ENCODE measurements at regions not wholly inside any gene's neighbourhood (a gene's known extent, or its start where the extent isn't known, plus 50 kb on each side); places are given as distances from the start of the nearest gene placed in this dataset.
"Not testable (repeated sequence)": the region's sequence is repeated elsewhere in the genome, so short reads cannot be mapped to it uniquely, and the experiment has no call there.

DNA sequence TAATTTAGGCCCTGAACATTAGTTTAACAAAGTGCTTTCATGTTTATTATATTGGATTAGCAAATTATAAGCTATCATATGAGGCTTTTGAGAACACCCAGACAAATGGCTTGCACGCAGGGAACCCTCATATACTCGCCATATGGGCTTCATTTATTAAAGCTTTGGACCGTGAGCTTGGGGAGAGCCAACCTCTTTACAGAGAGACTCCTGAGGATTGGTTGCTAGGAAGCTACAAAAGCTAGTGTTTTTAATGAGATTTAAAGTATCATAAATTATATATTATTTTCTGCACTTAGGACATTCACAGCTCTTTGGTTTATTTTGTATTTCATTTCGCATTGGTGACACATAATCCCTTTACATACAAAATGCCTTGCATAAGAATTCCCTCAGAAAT, 193.8 kb upstream of the TOX3 start:
- peaks cover under 1% of the 10 kb centered on the region for H3K27me3 Mint-ChIP-seq (ENCODE audit: low read depth, unreplicated experiment)
- no peak overlapping the region for H3K4me3 Mint-ChIP-seq (ENCODE audit: unreplicated experiment)
- Histone ChIP-seq H3K79me2 (ENCODE audit: insufficient read depth, low read length) (no peaks in the 10 kb centered on the region), H3K4me1 (ENCODE audit: insufficient read depth, low read length) (no peaks in the 10 kb centered on the region), H3K36me3 (ENCODE audit: insufficient read depth, low read length) (no peaks in the 10 kb centered on the region), H3K9ac (ENCODE audit: low read length) (no peak overlapping the region), H4K20me1 (ENCODE audit: insufficient read depth, low read length) (no peaks in the 10 kb centered on the region), H3K27me3 (ENCODE audit: insufficient read depth, low read length) (no peaks in the 10 kb centered on the region), H3K27ac (ENCODE audit: low read depth, low read length) (no peak overlapping the region), H3K4me2 (ENCODE audit: low read length) (no peak overlapping the region), H2AFZ (ENCODE audit: low read depth, low read length) (no peak overlapping the region), H3K9me3 (ENCODE audit: insufficient read depth, low read depth, low read length) (no peaks in the 10 kb centered on the region), H3K4me3 (ENCODE audit: insufficient read depth, low read depth, low read length) (no peak overlapping the region)
- no peaks in the 10 kb centered on the region for H3K9me3 Mint-ChIP-seq (ENCODE audit: unreplicated experiment)
- no peak for DNase-seq (ENCODE audit: low read depth)
- FAIRE-seq, result no peak
- TF ChIP-seq, protein P1, sequence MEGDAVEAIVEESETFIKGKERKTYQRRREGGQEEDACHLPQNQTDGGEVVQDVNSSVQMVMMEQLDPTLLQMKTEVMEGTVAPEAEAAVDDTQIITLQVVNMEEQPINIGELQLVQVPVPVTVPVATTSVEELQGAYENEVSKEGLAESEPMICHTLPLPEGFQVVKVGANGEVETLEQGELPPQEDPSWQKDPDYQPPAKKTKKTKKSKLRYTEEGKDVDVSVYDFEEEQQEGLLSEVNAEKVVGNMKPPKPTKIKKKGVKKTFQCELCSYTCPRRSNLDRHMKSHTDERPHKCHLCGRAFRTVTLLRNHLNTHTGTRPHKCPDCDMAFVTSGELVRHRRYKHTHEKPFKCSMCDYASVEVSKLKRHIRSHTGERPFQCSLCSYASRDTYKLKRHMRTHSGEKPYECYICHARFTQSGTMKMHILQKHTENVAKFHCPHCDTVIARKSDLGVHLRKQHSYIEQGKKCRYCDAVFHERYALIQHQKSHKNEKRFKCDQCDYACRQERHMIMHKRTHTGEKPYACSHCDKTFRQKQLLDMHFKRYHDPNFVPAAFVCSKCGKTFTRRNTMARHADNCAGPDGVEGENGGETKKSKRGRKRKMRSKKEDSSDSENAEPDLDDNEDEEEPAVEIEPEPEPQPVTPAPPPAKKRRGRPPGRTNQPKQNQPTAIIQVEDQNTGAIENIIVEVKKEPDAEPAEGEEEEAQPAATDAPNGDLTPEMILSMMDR (IDR thresholded peaks at IDR 0.05; ENCODE audit: insufficient read depth, low read depth, low read length), result no peak
- TF ChIP-seq EZH2 (IDR thresholded peaks at IDR 0.05; ENCODE audit: insufficient read depth, low read length), result no peak
- H3K4me1 Mint-ChIP-seq (ENCODE audit: low read depth, unreplicated experiment), result no peaks in the 10 kb centered on the region
- no peaks in the 10 kb centered on the region for H3K36me3 Mint-ChIP-seq (ENCODE audit: low read depth, unreplicated experiment)
- no peak overlapping the region for H3K27ac Mint-ChIP-seq (ENCODE audit: unreplicated experiment)

GRCh38 chr16:52740333-52740732, 193.4 kb upstream of the TOX3 start:
- no peaks in the 10 kb centered on the region for H3K36me3 Mint-ChIP-seq (ENCODE audit: low read depth, unreplicated experiment)
- TF ChIP-seq, protein P1 (IDR thresholded peaks at IDR 0.05; ENCODE audit: insufficient read depth, low read depth, low read length), result no peak
- no peak for TF ChIP-seq EZH2 (IDR thresholded peaks at IDR 0.05; ENCODE audit: insufficient read depth, low read length)
- peaks cover 4% of the 10 kb centered on the region for H3K27me3 Mint-ChIP-seq (ENCODE audit: low read depth, unreplicated experiment)

DNA sequence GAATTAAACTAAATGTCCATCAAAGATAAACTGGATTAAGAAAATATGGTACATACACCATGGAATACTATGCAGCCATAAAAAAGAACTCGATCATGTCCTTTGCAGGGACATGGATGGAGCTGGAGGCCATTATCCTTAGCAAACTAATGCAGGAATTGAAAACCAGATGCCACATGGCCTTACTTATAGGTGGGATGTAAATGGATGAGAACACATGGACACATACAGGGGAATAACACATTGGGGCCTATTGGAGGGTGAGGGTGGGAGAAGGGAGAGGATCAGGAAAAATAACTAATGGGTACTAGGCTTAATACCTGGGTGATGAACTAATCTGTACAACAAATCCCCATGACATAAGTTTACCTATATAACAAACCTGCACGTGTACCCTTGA, 192.0 kb upstream of the TOX3 start:
- H3K27me3 ChIP-seq (ENCODE audit: insufficient read depth, low read length); DNase-seq (ENCODE audit: low read depth); H3K4me3 Mint-ChIP-seq (ENCODE audit: unreplicated experiment); H3K4me2 ChIP-seq (ENCODE audit: low read length); H2AFZ ChIP-seq (ENCODE audit: low read depth, low read length); H3K4me1 Mint-ChIP-seq (ENCODE audit: low read depth, unreplicated experiment); H3K4me3 ChIP-seq (ENCODE audit: insufficient read depth, low read depth, low read length); H3K79me2 ChIP-seq (ENCODE audit: insufficient read depth, low read length); H3K36me3 Mint-ChIP-seq (ENCODE audit: low read depth, unreplicated experiment); FAIRE-seq; H3K36me3 ChIP-seq (ENCODE audit: insufficient read depth, low read length); H3K9ac ChIP-seq (ENCODE audit: low read length); H3K9me3 ChIP-seq (ENCODE audit: insufficient read depth, low read depth, low read length); H3K27ac Mint-ChIP-seq (ENCODE audit: unreplicated experiment); H3K4me1 ChIP-seq (ENCODE audit: insufficient read depth, low read length); H4K20me1 ChIP-seq (ENCODE audit: insufficient read depth, low read length); H3K9me3 Mint-ChIP-seq (ENCODE audit: unreplicated experiment); H3K27ac ChIP-seq (ENCODE audit: low read depth, low read length); H3K27me3 Mint-ChIP-seq (ENCODE audit: low read depth, unreplicated experiment): not testable (repeated sequence)

More at GRCh38 chr16:52740333-52740732, 193.4 kb upstream of the TOX3 start:
- Histone ChIP-seq H3K4me3 (ENCODE audit: insufficient read depth, low read depth, low read length) (no peak overlapping the region), H3K36me3 (ENCODE audit: insufficient read depth, low read length) (no peaks in the 10 kb centered on the region), H4K20me1 (ENCODE audit: insufficient read depth, low read length) (no peaks in the 10 kb centered on the region), H3K27me3 (ENCODE audit: insufficient read depth, low read length) (no peaks in the 10 kb centered on the region), H3K79me2 (ENCODE audit: insufficient read depth, low read length) (no peaks in the 10 kb centered on the region), H2AFZ (ENCODE audit: low read depth, low read length) (no peak overlapping the region), H3K9ac (ENCODE audit: low read length) (no peak overlapping the region), H3K4me2 (ENCODE audit: low read length) (no peak overlapping the region), H3K4me1 (ENCODE audit: insufficient read depth, low read length) (no peaks in the 10 kb centered on the region), H3K9me3 (ENCODE audit: insufficient read depth, low read depth, low read length) (no peaks in the 10 kb centered on the region), H3K27ac (ENCODE audit: low read depth, low read length) (no peak overlapping the region)
- Mint-ChIP-seq H3K4me3 (ENCODE audit: unreplicated experiment) (no peak overlapping the region), H3K4me1 (ENCODE audit: low read depth, unreplicated experiment) (no peaks in the 10 kb centered on the region), H3K9me3 (ENCODE audit: unreplicated experiment) (no peaks in the 10 kb centered on the region), H3K27ac (ENCODE audit: unreplicated experiment) (no peak overlapping the region)
- DNase-seq (ENCODE audit: low read depth), result no peak
- FAIRE-seq, result no peak

Data from astrocyte (in vitro differentiated cells and primary cell).